ENCODE measurements at regions not wholly inside any gene's neighbourhood (a gene's known extent, or its start where the extent isn't known, plus 50 kb on each side); places are given as distances from the start of the nearest gene placed in this dataset.
"Not testable (repeated sequence)": the region's sequence is repeated elsewhere in the genome, so short reads cannot be mapped to it uniquely, and the experiment has no call there.

- DNase-seq = no peak
Observed at GRCh38 chr7:39758234-39758970, 135.0 kb downstream of the RALA start.

GRCh38 chr7:39761449-39761848 is 138.1 kb downstream of the RALA start:
- DNase-seq = no peak

- not testable (repeated sequence) for DNase-seq
Observed at GRCh38 chr7:39762466-39762865, 139.1 kb downstream of the RALA start.

- DNase-seq = not testable (repeated sequence)
Observed at GRCh38 chr7:39762881-39763280, 139.5 kb downstream of the RALA start.

- DNase-seq = not testable (repeated sequence)
Observed at GRCh38 chr7:39765833-39766232, 142.5 kb downstream of the RALA start.

GRCh38 chr7:39768439-39768838 is 145.1 kb downstream of the RALA start:
- DNase-seq = not testable (repeated sequence)

GRCh38 chr7:39774341-39774851 is 151.0 kb downstream of the RALA start:
- not testable (repeated sequence) for DNase-seq

GRCh38 chr7:39781557-39781956 is 158.2 kb downstream of the RALA start:
- not testable (repeated sequence) for DNase-seq

GRCh38 chr7:39786440-39786839 is 163.1 kb downstream of the RALA start:
- not testable (repeated sequence) for DNase-seq

- DNase-seq = not testable (repeated sequence)
Observed at GRCh38 chr7:39791035-39791434, 159.0 kb upstream of the CDK13 start.

GRCh38 chr7:39791911-39792310 is 158.1 kb upstream of the CDK13 start:
- not testable (repeated sequence) for DNase-seq

GRCh38 chr7:39793026-39793425 is 157.0 kb upstream of the CDK13 start:
- DNase-seq = not testable (repeated sequence)

GRCh38 chr7:39793851-39794250 is 156.2 kb upstream of the CDK13 start:
- not testable (repeated sequence) for DNase-seq

- DNase-seq = not testable (repeated sequence)
Observed at GRCh38 chr7:39796947-39797346, 153.1 kb upstream of the CDK13 start.

GRCh38 chr7:39798077-39798476 is 152.0 kb upstream of the CDK13 start:
- not testable (repeated sequence) for DNase-seq

GRCh38 chr7:39808796-39809481 is 141.1 kb upstream of the CDK13 start:
- no peak for DNase-seq

GRCh38 chr7:39810204-39810642 is 139.8 kb upstream of the CDK13 start:
- DNase-seq = no peak

GRCh38 chr7:39810710-39811109 is 139.3 kb upstream of the CDK13 start:
- DNase-seq = no peak

GRCh38 chr7:39811161-39811614 is 138.9 kb upstream of the CDK13 start:
- DNase-seq = no peak

GRCh38 chr7:39816462-39817060 is 133.5 kb upstream of the CDK13 start:
- no peak for DNase-seq

GRCh38 chr7:39819514-39819913 is 130.5 kb upstream of the CDK13 start:
- DNase-seq = no peak

GRCh38 chr7:39824456-39825200 is 125.4 kb upstream of the CDK13 start:
- DNase-seq = no peak
